ENCODE measurements at regions not wholly inside any gene's neighbourhood (a gene's known extent, or its start where the extent isn't known, plus 50 kb on each side); places are given as distances from the start of the nearest gene placed in this dataset.

GRCh38 chr16:25593260-25593659 lies 98.5 kb upstream of the HS3ST4 start:
- H3K9me2 ChIP-seq (replicated peaks; ENCODE audit: control insufficient read depth, low read length) = no peaks in the 10 kb centered on the region
- H3K27me3 ChIP-seq (ENCODE audit: control insufficient read depth, low read length) = no peaks in the 10 kb centered on the region
- no peak overlapping the region for H3K4me3 ChIP-seq (ENCODE audit: low read length)
- H4K20me1 ChIP-seq (ENCODE audit: control insufficient read depth, insufficient read depth, low read depth, low read length) = no peaks in the 10 kb centered on the region
- H3K9me3 ChIP-seq (ENCODE audit: control insufficient read depth, insufficient read depth, low read length) = no peaks in the 10 kb centered on the region
- no peaks in the 10 kb centered on the region for H3F3A ChIP-seq (ENCODE audit: control insufficient read depth, insufficient read depth)
- no peaks in the 10 kb centered on the region for H3K36me3 ChIP-seq (ENCODE audit: control insufficient read depth, low read length)
- no peak overlapping the region for H3K4me2 ChIP-seq (ENCODE audit: low read length)
- H3K4me1 ChIP-seq (ENCODE audit: control insufficient read depth, low read length) = no peaks in the 10 kb centered on the region
- TF ChIP-seq EZH2phosphoT487 (IDR thresholded peaks at IDR 0.05; ENCODE audit: borderline replicate concordance, low read length) = no peak
- TF ChIP-seq CTCF (IDR thresholded peaks at IDR 0.05; ENCODE audit: low read depth, low read length, poor library complexity, severe bottlenecking) = no peak
- H3K79me2 ChIP-seq (ENCODE audit: control insufficient read depth, low read length) = no peaks in the 10 kb centered on the region
- no peak overlapping the region for H3K27ac ChIP-seq (ENCODE audit: low read depth, low read length)

GRCh38 chr16:25587783-25588182 lies 104.0 kb upstream of the HS3ST4 start:
- H3K4me3 ChIP-seq (ENCODE audit: low read length) = no peak overlapping the region
- H3K9me2 ChIP-seq (replicated peaks; ENCODE audit: control insufficient read depth, low read length) = no peaks in the 10 kb centered on the region
- H3F3A ChIP-seq (ENCODE audit: control insufficient read depth, insufficient read depth) = no peaks in the 10 kb centered on the region
- no peaks in the 10 kb centered on the region for H3K4me1 ChIP-seq (ENCODE audit: control insufficient read depth, low read length)
- H3K27me3 ChIP-seq (ENCODE audit: control insufficient read depth, low read length) = no peaks in the 10 kb centered on the region
- no peaks in the 10 kb centered on the region for H3K9me3 ChIP-seq (ENCODE audit: control insufficient read depth, insufficient read depth, low read length)
- TF ChIP-seq CTCF (IDR thresholded peaks at IDR 0.05; ENCODE audit: low read depth, low read length, poor library complexity, severe bottlenecking) (no peak), EZH2phosphoT487 (IDR thresholded peaks at IDR 0.05; ENCODE audit: borderline replicate concordance, low read length) (no peak)
- no peaks in the 10 kb centered on the region for H3K79me2 ChIP-seq (ENCODE audit: control insufficient read depth, low read length)
- no peaks in the 10 kb centered on the region for H4K20me1 ChIP-seq (ENCODE audit: control insufficient read depth, insufficient read depth, low read depth, low read length)
- no peaks in the 10 kb centered on the region for H3K36me3 ChIP-seq (ENCODE audit: control insufficient read depth, low read length)
- H3K4me2 ChIP-seq (ENCODE audit: low read length) = no peak overlapping the region
- H3K27ac ChIP-seq (ENCODE audit: low read depth, low read length) = no peak overlapping the region

- Histone ChIP-seq H3K9me3 (ENCODE audit: control insufficient read depth, insufficient read depth, low read length) (no peaks in the 10 kb centered on the region), H3K27me3 (ENCODE audit: control insufficient read depth, low read length) (no peaks in the 10 kb centered on the region), H3K4me1 (ENCODE audit: control insufficient read depth, low read length) (no peaks in the 10 kb centered on the region), H3K79me2 (ENCODE audit: control insufficient read depth, low read length) (no peaks in the 10 kb centered on the region), H4K20me1 (ENCODE audit: control insufficient read depth, insufficient read depth, low read depth, low read length) (no peaks in the 10 kb centered on the region), H3K9me2 (replicated peaks; ENCODE audit: control insufficient read depth, low read length) (no peaks in the 10 kb centered on the region), H3K36me3 (ENCODE audit: control insufficient read depth, low read length) (no peaks in the 10 kb centered on the region), H3K4me2 (ENCODE audit: low read length) (no peak overlapping the region), H3F3A (ENCODE audit: control insufficient read depth, insufficient read depth) (no peaks in the 10 kb centered on the region), H3K4me3 (ENCODE audit: low read length) (no peak overlapping the region), H3K27ac (ENCODE audit: low read depth, low read length) (no peak overlapping the region)
- no peak for TF ChIP-seq CTCF (IDR thresholded peaks at IDR 0.05; ENCODE audit: low read depth, low read length, poor library complexity, severe bottlenecking)
- no peak for TF ChIP-seq EZH2phosphoT487 (IDR thresholded peaks at IDR 0.05; ENCODE audit: borderline replicate concordance, low read length)
Measured at GRCh38 chr16:25586826-25587225, 104.9 kb upstream of the HS3ST4 start.

- Histone ChIP-seq H3K9me3 (ENCODE audit: control insufficient read depth, insufficient read depth, low read length) (no peaks in the 10 kb centered on the region), H3K9me2 (replicated peaks; ENCODE audit: control insufficient read depth, low read length) (no peaks in the 10 kb centered on the region), H3K79me2 (ENCODE audit: control insufficient read depth, low read length) (no peaks in the 10 kb centered on the region), H3K27me3 (ENCODE audit: control insufficient read depth, low read length) (no peaks in the 10 kb centered on the region), H3K36me3 (ENCODE audit: control insufficient read depth, low read length) (no peaks in the 10 kb centered on the region), H3K27ac (ENCODE audit: low read depth, low read length) (no peak overlapping the region), H4K20me1 (ENCODE audit: control insufficient read depth, insufficient read depth, low read depth, low read length) (no peaks in the 10 kb centered on the region), H3K4me1 (ENCODE audit: control insufficient read depth, low read length) (no peaks in the 10 kb centered on the region), H3K4me2 (ENCODE audit: low read length) (no peak overlapping the region), H3K4me3 (ENCODE audit: low read length) (no peak overlapping the region), H3F3A (ENCODE audit: control insufficient read depth, insufficient read depth) (no peaks in the 10 kb centered on the region)
- TF ChIP-seq CTCF (IDR thresholded peaks at IDR 0.05; ENCODE audit: low read depth, low read length, poor library complexity, severe bottlenecking) (no peak), EZH2phosphoT487 (IDR thresholded peaks at IDR 0.05; ENCODE audit: borderline replicate concordance, low read length) (no peak)
Measured at GRCh38 chr16:25585526-25585925, 106.2 kb upstream of the HS3ST4 start.

Measured in DOHH2 (cell line).